ENCODE measurements at regions not wholly inside any gene's neighbourhood (a gene's known extent, or its start where the extent isn't known, plus 50 kb on each side); places are given as distances from the start of the nearest gene placed in this dataset.

DNA sequence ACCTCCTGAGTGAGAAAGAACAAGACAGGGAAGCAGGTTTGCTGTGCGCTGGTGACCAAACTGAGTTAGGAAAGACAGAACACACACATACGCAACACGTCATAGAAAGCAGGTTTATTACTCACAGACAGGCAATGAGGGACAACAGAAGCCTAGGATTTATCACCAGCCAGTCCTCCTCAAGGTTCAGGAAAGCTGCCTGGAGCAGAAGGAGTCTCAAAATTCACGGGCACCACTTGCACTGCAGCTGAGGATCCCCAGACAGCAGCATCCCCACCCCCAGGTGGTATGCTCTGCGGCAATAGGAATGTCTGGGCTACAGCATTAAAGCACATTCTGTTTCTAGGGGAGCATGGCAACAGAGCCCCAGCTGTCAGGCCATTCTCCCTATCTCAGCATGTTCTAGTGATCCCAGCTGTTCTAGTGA, 284.4 kb upstream of the RGPD4 start:
- Histone ChIP-seq H3K27ac (no peak overlapping the region), H3K36me3 (no peaks in the 10 kb centered on the region), H3K27me3 (no peaks in the 10 kb centered on the region), H3K9me3 (no peaks in the 10 kb centered on the region), H3K4me1 (peaks cover 0 to 11% (median 0%) of the 10 kb centered on the region in 3 donors), H3K4me3 (no peak overlapping the region)
- TF ChIP-seq, protein P1, sequence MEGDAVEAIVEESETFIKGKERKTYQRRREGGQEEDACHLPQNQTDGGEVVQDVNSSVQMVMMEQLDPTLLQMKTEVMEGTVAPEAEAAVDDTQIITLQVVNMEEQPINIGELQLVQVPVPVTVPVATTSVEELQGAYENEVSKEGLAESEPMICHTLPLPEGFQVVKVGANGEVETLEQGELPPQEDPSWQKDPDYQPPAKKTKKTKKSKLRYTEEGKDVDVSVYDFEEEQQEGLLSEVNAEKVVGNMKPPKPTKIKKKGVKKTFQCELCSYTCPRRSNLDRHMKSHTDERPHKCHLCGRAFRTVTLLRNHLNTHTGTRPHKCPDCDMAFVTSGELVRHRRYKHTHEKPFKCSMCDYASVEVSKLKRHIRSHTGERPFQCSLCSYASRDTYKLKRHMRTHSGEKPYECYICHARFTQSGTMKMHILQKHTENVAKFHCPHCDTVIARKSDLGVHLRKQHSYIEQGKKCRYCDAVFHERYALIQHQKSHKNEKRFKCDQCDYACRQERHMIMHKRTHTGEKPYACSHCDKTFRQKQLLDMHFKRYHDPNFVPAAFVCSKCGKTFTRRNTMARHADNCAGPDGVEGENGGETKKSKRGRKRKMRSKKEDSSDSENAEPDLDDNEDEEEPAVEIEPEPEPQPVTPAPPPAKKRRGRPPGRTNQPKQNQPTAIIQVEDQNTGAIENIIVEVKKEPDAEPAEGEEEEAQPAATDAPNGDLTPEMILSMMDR (IDR thresholded peaks at IDR 0.05): no peak
- intact Hi-C loops (cut with DNase I): no loop called here
- no peak for DNase-seq
- 47 to 78% methylated on average over 3 to 5 of the region's 5 CpGs for WGBS, 2 donors

DNA sequence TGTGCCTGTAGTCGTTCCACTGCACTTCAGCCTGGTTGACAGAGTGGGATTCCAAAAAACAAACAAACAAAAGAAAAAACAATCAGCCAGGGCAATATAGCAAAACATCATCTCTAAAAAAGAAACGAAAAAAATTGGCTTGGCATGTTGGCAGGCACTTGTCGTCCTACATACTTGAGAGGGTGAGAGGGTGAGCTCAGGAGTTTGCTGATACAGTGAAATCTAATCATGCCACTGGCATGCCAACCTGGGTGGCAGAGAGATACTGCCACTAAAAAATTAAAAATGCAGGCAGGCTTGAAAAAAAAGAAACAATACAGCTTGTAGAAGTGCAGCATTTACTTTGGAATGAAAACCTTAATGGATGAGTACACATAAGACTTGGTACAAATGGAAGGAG, 282.9 kb upstream of the RGPD4 start:
- Histone ChIP-seq H3K27ac (no peak overlapping the region), H3K9me3 (no peaks in the 10 kb centered on the region), H3K4me1 (peaks cover 0 to 11% (median 0%) of the 10 kb centered on the region in 3 donors), H3K4me3 (no peak overlapping the region), H3K27me3 (no peaks in the 10 kb centered on the region), H3K36me3 (no peaks in the 10 kb centered on the region)
- 61 to 73% methylated on average over 3 of the region's 3 CpGs for WGBS, 2 donors
- TF ChIP-seq POLR2A (IDR thresholded peaks at IDR 0.05): no peak
- TF ChIP-seq, protein P1 (IDR thresholded peaks at IDR 0.05): no peak
- intact Hi-C loops (cut with DNase I): no loop called here
- no peak for DNase-seq

GRCh38 chr2:107545066-107545465, 281.6 kb upstream of the RGPD4 start:
- H3K27me3 ChIP-seq: no peaks in the 10 kb centered on the region
- H3K9me3 ChIP-seq: no peaks in the 10 kb centered on the region
- peak overlapping the region in 1 of 4 donors; percentile 27 for H3K27ac ChIP-seq
- DNase-seq: no peak
- WGBS, 2 donors: 87 to 92% methylated on average over 11 of the region's 11 CpGs
- intact Hi-C loops (cut with DNase I): no loop called here
- no peak overlapping the region for H3K4me3 ChIP-seq
- TF ChIP-seq, protein P1 (IDR thresholded peaks at IDR 0.05): no peak
- TF ChIP-seq POLR2A (IDR thresholded peaks at IDR 0.05): no peak
- no peaks in the 10 kb centered on the region for H3K36me3 ChIP-seq
- H3K4me1 ChIP-seq: peaks cover 0 to 11% (median 0%) of the 10 kb centered on the region in 3 donors

GRCh38 chr2:107545851-107546250, 280.8 kb upstream of the RGPD4 start:
- Histone ChIP-seq H3K4me1 (peaks cover 0 to 11% (median 0%) of the 10 kb centered on the region in 3 donors), H3K27ac (peak overlapping the region in 2 of 4 donors; percentile 27 to 40), H3K27me3 (no peaks in the 10 kb centered on the region), H3K36me3 (no peaks in the 10 kb centered on the region), H3K9me3 (no peaks in the 10 kb centered on the region), H3K4me3 (no peak overlapping the region)
- no peak for DNase-seq
- intact Hi-C loops (cut with DNase I): no loop called here
- WGBS, 2 donors: 38 to 47% methylated on average over 4 of the region's 4 CpGs
- TF ChIP-seq POLR2A (IDR thresholded peaks at IDR 0.05): no peak
- TF ChIP-seq, protein P1 (IDR thresholded peaks at IDR 0.05): no peak

DNA sequence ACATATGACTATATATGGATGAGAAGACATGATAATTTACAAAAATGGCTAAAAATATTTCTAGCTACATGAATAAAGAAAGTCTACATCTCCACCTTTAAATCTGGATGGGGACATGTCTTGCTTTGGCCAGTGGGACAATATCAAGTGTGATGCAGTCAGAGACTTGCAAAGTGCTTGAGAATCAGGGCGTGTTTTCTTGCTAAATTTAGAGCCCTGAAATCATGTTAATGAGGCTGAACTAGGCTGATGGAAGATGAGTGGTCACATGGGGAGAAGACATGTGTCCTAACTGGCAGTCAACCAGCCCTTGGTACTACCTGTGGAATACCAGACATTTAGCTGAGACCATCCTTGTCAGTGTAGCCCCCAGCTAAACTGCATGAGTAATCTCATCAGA, 278.5 kb upstream of the RGPD4 start:
- no peak for TF ChIP-seq POLR2A (IDR thresholded peaks at IDR 0.05)
- TF ChIP-seq, protein P1 (IDR thresholded peaks at IDR 0.05): no peak
- Histone ChIP-seq H3K4me3 (no peak overlapping the region), H3K27ac (no peak overlapping the region), H3K9me3 (no peaks in the 10 kb centered on the region), H3K4me1 (peaks cover 0 to 11% (median 0%) of the 10 kb centered on the region in 3 donors), H3K27me3 (no peaks in the 10 kb centered on the region), H3K36me3 (no peaks in the 10 kb centered on the region)
- 42 to 73% methylated on average over 1 of the region's 1 CpG for whole genome bisulfite sequencing, 2 donors
- DNase-seq: no peak
- intact Hi-C loops (cut with DNase I): no loop called here

All from esophagus squamous epithelium (tissue), 5 donors.